ENCODE measurements at regions not wholly inside any gene's neighbourhood (a gene's known extent, or its start where the extent isn't known, plus 50 kb on each side); places are given as distances from the start of the nearest gene placed in this dataset.

DNA sequence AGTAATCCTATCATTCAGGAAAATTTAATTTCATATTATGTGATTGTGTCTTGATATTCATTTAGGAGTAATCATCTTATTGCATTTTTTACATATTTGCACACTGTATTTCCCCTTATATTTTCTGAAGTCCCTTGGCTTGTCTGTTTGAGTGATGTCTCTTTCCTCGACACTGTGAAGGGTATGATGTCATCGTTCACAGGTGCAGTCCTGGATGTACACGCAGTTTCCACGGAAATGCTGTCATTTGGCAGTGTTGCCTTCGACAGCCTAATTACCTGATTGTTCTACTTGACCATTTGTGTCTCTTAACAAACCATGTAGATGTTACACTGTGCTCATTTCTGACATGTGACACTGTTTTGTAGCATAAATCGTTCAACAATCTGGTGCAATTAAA is 1277.0 kb downstream of the TMEM121 start:
- TF ChIP-seq SP2 (IDR thresholded peaks at IDR 0.05; ENCODE audit: low read length), result no peak
- no peak for TF ChIP-seq TCF12 (IDR thresholded peaks at IDR 0.05; ENCODE audit: low read depth, low read length)
- TF ChIP-seq NANOG (IDR thresholded peaks at IDR 0.05; ENCODE audit: insufficient read depth, low read depth, low read length, poor library complexity, severe bottlenecking), result no peak
- no peak for TF ChIP-seq GABPA (IDR thresholded peaks at IDR 0.05; ENCODE audit: borderline replicate concordance, insufficient read depth, low read length)
- no peak for TF ChIP-seq HDAC6 (IDR thresholded peaks at IDR 0.05; ENCODE audit: low read depth, low read length)
- H3K14ac ChIP-seq (ENCODE audit: insufficient read length), result no peak overlapping the region
- no peak overlapping the region for H4K8ac ChIP-seq (ENCODE audit: extremely low read depth, insufficient read depth, low read length)
- H3K79me2 ChIP-seq (ENCODE audit: control insufficient read depth in 1 of 2, insufficient read depth in 2 of 2, low read length in 2 of 2), result no peaks in the 10 kb centered on the region
- no peak overlapping the region for H3K4me3 ChIP-seq (ENCODE audit: extremely low read depth in 1 of 4, insufficient read depth in 2 of 4, low read depth in 3 of 4, low read length in 4 of 4)
- no peak overlapping the region for H3K56ac ChIP-seq (replicated peaks; ENCODE audit: insufficient read length, low read depth, low read length)
- H3K9me3 ChIP-seq (ENCODE audit: insufficient read depth in 2 of 2, low read depth in 1 of 2, low read length in 1 of 2), result peaks cover 49 to 58% of the 10 kb centered on the region in 2 experiments
- H3K4me2 ChIP-seq (ENCODE audit: insufficient read depth in 1 of 2, low read depth in 2 of 2, low read length in 2 of 2), result no peak overlapping the region
- no peaks in the 10 kb centered on the region for H3K27me3 ChIP-seq (replicated peaks in 1 of 4; ENCODE audit: control insufficient read depth in 3 of 4, extremely low read depth in 1 of 4, insufficient read depth in 3 of 4, low read length in 3 of 4)
- no peak overlapping the region for H4K91ac ChIP-seq (replicated peaks; ENCODE audit: insufficient read length, low read length)
- H3K4me1 ChIP-seq (replicated peaks in 1 of 4; ENCODE audit: control insufficient read depth in 3 of 4, insufficient read depth in 4 of 4, low read length in 3 of 4), result no peaks in the 10 kb centered on the region
- H3K27ac ChIP-seq (ENCODE audit: low read depth, low read length), result no peak overlapping the region
- WGBS, 2 experiments (ENCODE audit: extremely low coverage in 1 of 2, insufficient coverage in 1 of 2, insufficient read length in 1 of 2, insufficient replicate concordance in 2 of 2, low coverage in 1 of 2, low lambda C conversion rate in 2 of 2, missing lambda C conversion rate in 1 of 2), result 73% methylated on average over 6 of the region's 6 CpGs; no CpG with 5 or more reads in 1 of the 2 experiments
- no peak for FAIRE-seq
- H2BK20ac ChIP-seq (ENCODE audit: low read length), result no peak overlapping the region
- POLR2A ChIA-PET (ENCODE audit: partially characterized antibody), result no interaction called here
- no peaks in the 10 kb centered on the region for H3K79me1 ChIP-seq (ENCODE audit: low read depth, low read length)
- no peak for DNase-seq (ENCODE audit: low read depth in 1 of 2, low spot score in 2 of 2)
- H3K23ac ChIP-seq (ENCODE audit: insufficient read length), result no peak overlapping the region
- H2BK12ac ChIP-seq (ENCODE audit: low read depth, low read length), result no peak overlapping the region
- H3K4ac ChIP-seq (replicated peaks; ENCODE audit: insufficient read length, low read depth, low read length), result no peak overlapping the region
- H4K5ac ChIP-seq (ENCODE audit: insufficient read length, low read depth, low read length), result no peak overlapping the region
- H2BK120ac ChIP-seq (replicated peaks; ENCODE audit: low read depth, low read length), result no peak overlapping the region
- H2BK5ac ChIP-seq (ENCODE audit: low read depth, low read length), result no peak overlapping the region
- H3K18ac ChIP-seq (ENCODE audit: extremely low read depth, low read length), result no peak overlapping the region
- H2AK5ac ChIP-seq (ENCODE audit: low read depth, low read length), result no peak overlapping the region
- no peak overlapping the region for H2BK15ac ChIP-seq (ENCODE audit: low read length)
- H3K9ac ChIP-seq (replicated peaks in 1 of 4; ENCODE audit: extremely low read depth in 1 of 4, low read depth in 3 of 4, low read length in 3 of 4), result no peak overlapping the region
- no peaks in the 10 kb centered on the region for H4K20me1 ChIP-seq (replicated peaks in 1 of 2; ENCODE audit: control insufficient read depth in 1 of 2, insufficient read depth in 2 of 2, low read length in 2 of 2)
- CTCF ChIA-PET (ENCODE audit: partially characterized antibody), result no interaction called here
- H3K36me3 ChIP-seq (ENCODE audit: control insufficient read depth in 2 of 4, insufficient read depth in 4 of 4, low read length in 3 of 4), result no peaks in the 10 kb centered on the region
- no peaks in the 10 kb centered on the region for H3K23me2 ChIP-seq (ENCODE audit: low read depth, low read length)
- H2AFZ ChIP-seq (ENCODE audit: low read length), result no peak overlapping the region

All from H1 (cell line).